Esophagus muscularis mucosa (tissue), 3 donors: ENCODE measurements at regions not wholly inside any gene's neighbourhood (a gene's known extent, or its start where the extent isn't known, plus 50 kb on each side); places are given as distances from the start of the nearest gene placed in this dataset.

Experiments used
- CTCF ChIP-seq, 3 experiments: fragments of 200-600 bp in 2 of 3; fragments of 450-650 bp in 1 of 3; sonication (generic) in 2 of 3; IDR thresholded peaks; one replicate each; pipeline ENCODE4 v1.5.1; 2017 to 2019; ENCODE audit warnings: antibody characterized with exemption in 3 of 3, mild to moderate bottlenecking in 2 of 3, moderate library complexity in 1 of 3
- POLR2A ChIP-seq: fragments of 450-650 bp; IDR thresholded peaks from one replicate; pipeline ENCODE4 v1.6.1; 2017; ENCODE audit warnings: antibody characterized with exemption, moderate library complexity, mild to moderate bottlenecking, low read depth

- TF ChIP-seq CTCF (IDR thresholded peaks at IDR 0.05) (no peak), POLR2A (no peak)
These were observed 477.0 kb downstream of the CCDC171 start for GRCh38 chr9:16029796-16030363.
